ES-I3 (cell line): ENCODE measurements at regions not wholly inside any gene's neighbourhood (a gene's known extent, or its start where the extent isn't known, plus 50 kb on each side); places are given as distances from the start of the nearest gene placed in this dataset.
"Not testable (repeated sequence)": the region's sequence is repeated elsewhere in the genome, so short reads cannot be mapped to it uniquely, and the experiment has no call there.

Source experiments
- H3K36me3 ChIP-seq: 2 replicates; pipeline ENCODE4 v1.6.1; 2013; ENCODE audit warnings: mild to moderate bottlenecking, low read length, control low read depth, moderate library complexity; ENCODE audit not compliant: insufficient read depth
- H3K4me1 ChIP-seq: 2 replicates; pipeline ENCODE4 v1.6.1; 2013; ENCODE audit warnings: mild to moderate bottlenecking, control low read depth, low read length; ENCODE audit not compliant: insufficient read depth
- H3K9ac ChIP-seq: 2 replicates; pipeline ENCODE4 v1.6.1; 2013; ENCODE audit warnings: low read depth, mild to moderate bottlenecking, low read length, moderate library complexity
- H3K9me3 ChIP-seq: 2 replicates; pipeline ENCODE4 v1.6.1; 2013; ENCODE audit warnings: mild to moderate bottlenecking, low read length, moderate library complexity; ENCODE audit not compliant: control insufficient read depth, insufficient read depth

DNA sequence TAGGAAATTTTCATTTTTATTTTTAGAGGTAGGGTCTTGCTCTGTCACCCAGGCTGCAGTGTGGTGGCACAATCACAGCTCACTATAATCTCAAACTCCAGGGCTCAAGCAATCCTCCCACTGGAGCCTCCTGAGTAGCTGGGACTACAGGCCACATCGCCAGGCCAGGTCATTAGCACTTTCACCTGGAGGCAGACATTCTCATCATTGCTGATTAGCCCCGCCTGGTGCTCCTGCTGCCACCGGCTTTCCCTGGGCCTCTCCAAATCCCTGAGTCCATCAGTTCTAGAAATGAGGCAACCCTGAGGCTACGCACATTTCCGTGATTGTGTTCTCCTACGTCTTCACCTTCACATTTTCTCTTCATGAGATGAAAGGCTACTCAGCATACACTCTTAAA, 607.7 kb upstream of the NRSN1 start:
- no peak overlapping the region for H3K9ac ChIP-seq
- H3K9me3 ChIP-seq = no peaks in the 10 kb centered on the region
- H3K36me3 ChIP-seq = no peaks in the 10 kb centered on the region
- H3K4me1 ChIP-seq = 0 out of 2 replicates have a peak, but pooled peaks cover 5% of the 10 kb centered on the region

DNA sequence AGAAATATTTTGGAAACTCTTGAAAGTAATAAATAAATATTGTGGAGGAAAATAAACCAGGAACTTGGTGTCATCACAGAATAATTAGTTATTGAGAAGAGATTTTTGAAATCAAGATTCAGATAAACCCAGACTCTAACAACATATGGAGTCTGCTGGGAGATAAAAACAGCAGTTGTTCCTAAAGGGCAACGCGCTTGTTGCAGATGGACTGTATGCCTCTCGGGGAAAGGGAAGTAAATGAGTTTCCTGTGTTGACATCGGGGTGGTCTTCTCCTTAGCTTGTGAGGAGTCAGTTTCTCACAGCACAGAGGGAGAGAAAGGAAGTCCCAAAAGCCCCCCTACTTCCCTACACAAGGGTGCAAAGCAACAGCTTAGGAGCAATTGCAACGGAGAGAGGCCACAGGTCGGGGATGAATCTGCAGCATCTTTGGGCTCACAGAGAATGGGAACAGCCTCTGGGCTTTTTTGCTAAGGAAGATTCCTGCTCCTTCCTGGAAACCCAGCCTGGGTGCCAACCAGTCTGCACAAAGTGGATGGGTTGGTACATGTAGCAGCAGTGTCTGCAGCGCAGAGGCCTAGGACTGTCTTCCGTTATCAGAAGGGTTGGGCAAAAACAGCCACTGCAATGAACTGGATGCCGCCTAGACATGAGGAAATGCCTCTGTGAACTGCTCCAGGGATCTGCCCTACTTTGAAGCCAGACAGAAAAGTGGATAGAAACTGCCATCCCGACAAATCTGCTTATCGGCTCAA, 603.0 kb upstream of the NRSN1 start:
- H3K36me3 ChIP-seq = no peaks in the 10 kb centered on the region
- H3K9me3 ChIP-seq = no peaks in the 10 kb centered on the region

DNA sequence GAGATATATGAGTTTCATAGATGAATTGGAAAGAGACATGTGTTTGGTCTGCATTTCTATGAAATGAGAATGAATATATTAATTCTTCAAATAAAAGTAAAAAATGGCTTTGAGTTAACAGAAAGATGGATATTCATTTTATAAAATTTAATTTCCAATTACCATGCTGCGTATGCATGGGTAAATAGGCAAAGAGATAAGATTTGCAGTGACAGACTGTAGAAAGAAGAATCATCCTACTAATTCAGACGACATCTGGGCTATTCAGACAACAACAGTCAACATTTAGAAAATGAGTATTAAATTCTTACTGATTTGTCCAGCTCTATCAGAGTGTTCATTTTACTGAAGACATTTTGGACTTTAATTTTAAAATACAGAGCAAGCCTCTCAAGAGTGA, 602.2 kb upstream of the NRSN1 start:
- H3K9ac ChIP-seq = no peak overlapping the region
- H3K9me3 ChIP-seq = no peaks in the 10 kb centered on the region
- no peaks in the 10 kb centered on the region for H3K36me3 ChIP-seq
- H3K4me1 ChIP-seq = 0 out of 2 replicates have a peak, but pooled peaks cover 7% of the 10 kb centered on the region

More for the DNA sequence above, 603.0 kb upstream of the NRSN1 start:
- H3K4me1 ChIP-seq = 0 out of 2 replicates have a peak, but pooled peaks cover 7% of the 10 kb centered on the region
- no peak overlapping the region for H3K9ac ChIP-seq

DNA sequence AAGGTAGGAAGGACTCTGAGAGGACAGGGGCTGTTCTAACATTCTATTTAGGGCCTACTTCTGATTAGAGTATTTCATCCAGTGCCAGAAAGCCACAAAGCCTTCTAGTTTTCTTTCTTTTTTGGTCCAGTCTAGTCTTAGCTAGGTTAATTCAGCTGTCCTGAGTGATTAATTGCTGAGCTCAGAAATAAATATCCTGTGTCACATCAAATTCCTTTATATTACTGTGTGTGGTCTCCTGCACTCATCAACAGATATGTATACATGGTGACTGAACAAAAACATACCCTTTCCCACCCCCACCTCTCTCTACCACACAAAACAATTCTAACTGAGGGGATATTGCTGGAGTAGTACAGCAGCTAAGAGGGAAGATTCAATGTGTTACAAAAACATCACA, 601.5 kb upstream of the NRSN1 start:
- Histone ChIP-seq H3K36me3 (no peaks in the 10 kb centered on the region), H3K9ac (no peak overlapping the region), H3K9me3 (no peaks in the 10 kb centered on the region), H3K4me1 (0 out of 2 replicates have a peak, but pooled peaks cover 7% of the 10 kb centered on the region)

DNA sequence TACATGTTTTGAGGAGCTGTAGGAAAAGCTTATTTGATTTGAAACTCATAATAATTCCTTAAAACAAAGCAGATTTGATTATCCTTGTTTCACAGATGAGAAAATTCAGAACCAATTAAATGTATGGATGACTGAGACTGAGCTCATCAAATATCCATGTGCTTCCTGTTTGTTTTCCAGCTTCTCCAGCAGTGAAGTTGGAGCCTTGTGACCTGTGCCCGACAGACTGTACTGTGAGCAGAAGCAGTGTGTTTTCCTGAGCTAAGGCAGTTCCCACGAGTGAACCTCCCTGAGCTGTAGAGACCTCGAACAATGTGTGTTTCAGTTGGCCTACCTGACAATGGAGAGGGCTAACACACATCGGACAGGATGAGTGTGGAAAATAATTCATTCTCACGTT, 599.5 kb upstream of the NRSN1 start:
- H3K9me3 ChIP-seq = no peaks in the 10 kb centered on the region
- 0 out of 2 replicates have a peak, but pooled peaks cover 7% of the 10 kb centered on the region for H3K4me1 ChIP-seq
- no peak overlapping the region for H3K9ac ChIP-seq
- no peaks in the 10 kb centered on the region for H3K36me3 ChIP-seq

DNA sequence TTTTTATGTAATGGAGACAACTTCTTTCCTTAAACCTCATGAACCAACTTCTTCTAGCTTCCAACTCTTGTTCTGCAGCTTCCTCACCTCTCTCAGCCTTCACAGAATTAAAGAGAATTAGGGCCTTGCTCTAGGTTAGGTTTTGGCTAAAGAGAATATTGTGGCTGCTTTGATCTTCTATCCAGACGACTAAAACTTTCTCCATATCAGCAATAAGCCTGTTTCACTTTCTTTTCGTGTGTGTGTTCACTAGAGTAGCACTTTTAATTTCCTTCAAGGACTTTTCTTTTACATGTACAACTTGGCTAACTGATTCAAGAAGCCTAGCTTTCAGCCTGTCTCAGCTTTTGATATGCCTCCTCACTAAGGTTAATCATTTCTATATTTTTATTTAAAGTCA, 596.1 kb upstream of the NRSN1 start:
- no peaks in the 10 kb centered on the region for H3K4me1 ChIP-seq
- no peaks in the 10 kb centered on the region for H3K9me3 ChIP-seq
- no peak overlapping the region for H3K9ac ChIP-seq
- no peaks in the 10 kb centered on the region for H3K36me3 ChIP-seq

DNA sequence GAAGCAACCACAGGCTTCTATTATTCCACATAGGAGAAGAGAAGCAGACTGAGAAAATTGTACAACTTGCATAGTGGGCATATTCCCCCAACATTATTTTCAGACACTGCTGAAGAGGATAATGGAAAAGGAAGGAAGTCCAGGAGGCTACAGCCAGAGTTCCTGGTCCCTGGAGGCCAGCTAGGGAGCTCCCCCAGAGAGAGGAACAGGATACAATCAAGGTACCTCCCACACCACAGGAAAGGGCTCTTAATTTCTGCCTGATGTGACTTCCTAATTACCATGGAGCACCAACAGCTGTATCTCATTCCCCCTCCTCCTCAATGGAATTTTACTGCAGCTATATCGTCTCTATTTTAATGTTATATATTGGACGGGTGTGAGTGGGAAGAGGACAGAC, 594.3 kb upstream of the NRSN1 start:
- Histone ChIP-seq H3K9ac (no peak overlapping the region), H3K9me3 (no peaks in the 10 kb centered on the region), H3K4me1 (no peaks in the 10 kb centered on the region), H3K36me3 (no peaks in the 10 kb centered on the region)

DNA sequence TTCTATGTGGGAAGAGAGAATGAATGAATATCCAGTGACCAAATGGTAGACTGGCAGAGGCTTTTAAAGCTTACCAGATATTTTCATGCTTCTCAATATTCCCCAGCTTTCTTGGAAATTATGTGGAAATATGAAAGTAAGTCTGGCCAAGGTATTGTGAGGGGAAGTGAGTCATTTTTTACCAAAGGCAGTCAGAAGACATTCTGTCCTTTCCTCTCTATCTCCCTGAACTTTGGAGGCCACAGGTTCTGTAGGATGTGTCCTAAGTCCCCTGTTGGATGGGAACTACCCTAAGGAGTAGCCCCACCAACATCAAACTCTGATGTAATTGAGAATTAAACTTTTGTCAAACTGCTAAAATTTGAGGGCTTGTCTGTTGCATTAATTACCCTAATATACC, 593.8 kb upstream of the NRSN1 start:
- Histone ChIP-seq H3K36me3 (no peaks in the 10 kb centered on the region), H3K9me3 (no peaks in the 10 kb centered on the region), H3K4me1 (no peaks in the 10 kb centered on the region), H3K9ac (no peak overlapping the region)

DNA sequence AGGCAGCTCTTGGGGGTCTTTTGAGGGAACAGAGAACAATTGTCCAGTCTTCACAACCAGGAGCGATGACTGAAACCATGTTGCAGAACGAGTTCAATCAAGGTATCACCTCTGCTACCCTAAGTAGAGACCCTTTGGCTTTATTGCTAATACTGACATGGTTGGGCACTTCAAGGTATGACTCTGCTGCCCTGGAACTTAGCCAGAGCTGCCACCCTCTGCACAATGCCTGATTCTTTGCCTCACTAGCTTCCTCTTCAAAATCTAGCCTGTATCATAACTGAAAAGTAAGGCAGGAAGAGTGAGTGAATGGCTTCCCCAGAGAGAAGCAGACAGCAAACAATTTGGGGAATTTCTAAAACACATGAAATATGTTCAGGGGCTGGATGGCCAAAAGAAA, 592.7 kb upstream of the NRSN1 start:
- H3K4me1 ChIP-seq = no peaks in the 10 kb centered on the region
- no peak overlapping the region for H3K9ac ChIP-seq
- H3K36me3 ChIP-seq = no peaks in the 10 kb centered on the region
- no peaks in the 10 kb centered on the region for H3K9me3 ChIP-seq

DNA sequence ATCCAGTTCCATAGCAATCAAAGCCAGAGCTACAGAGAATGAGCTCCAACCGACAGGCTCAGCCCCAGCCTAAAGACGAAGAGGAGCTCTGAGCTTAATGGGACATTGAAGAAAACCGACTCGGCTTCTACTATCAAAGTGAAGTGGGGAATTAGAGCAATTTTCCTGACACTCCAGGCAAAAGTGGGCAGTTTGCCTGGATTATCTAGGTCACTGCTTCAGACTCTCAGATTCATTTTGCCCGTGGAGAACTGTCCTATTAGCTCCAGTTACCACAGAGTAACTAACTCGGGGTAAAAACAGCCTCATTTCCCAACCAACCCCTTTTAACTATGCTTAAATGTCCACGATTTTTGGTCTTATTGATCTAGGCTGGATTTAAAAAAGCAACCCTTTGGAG, 592.1 kb upstream of the NRSN1 start:
- no peaks in the 10 kb centered on the region for H3K4me1 ChIP-seq
- H3K9me3 ChIP-seq = no peaks in the 10 kb centered on the region
- no peaks in the 10 kb centered on the region for H3K36me3 ChIP-seq
- no peak overlapping the region for H3K9ac ChIP-seq

DNA sequence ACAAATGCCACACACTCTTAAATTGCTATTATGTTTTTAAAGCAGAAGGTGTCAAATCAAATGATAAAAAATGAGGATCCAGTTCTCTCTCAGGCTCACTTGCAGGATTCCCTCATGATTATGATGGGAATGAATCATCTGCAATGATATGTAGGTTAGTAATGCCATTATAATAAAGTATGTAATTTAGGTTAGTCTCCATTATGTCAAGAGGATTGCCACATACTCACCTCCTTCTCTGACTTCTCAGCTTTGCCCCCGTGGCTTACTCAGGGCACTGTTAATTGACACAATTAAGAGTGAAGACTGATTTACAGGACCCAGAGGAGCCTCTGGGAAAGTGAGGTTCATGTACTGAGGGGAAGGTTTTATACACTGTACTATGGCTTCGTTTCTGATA, 591.7 kb upstream of the NRSN1 start:
- H3K9me3 ChIP-seq = no peaks in the 10 kb centered on the region
- no peaks in the 10 kb centered on the region for H3K36me3 ChIP-seq
- no peak overlapping the region for H3K9ac ChIP-seq
- no peaks in the 10 kb centered on the region for H3K4me1 ChIP-seq

DNA sequence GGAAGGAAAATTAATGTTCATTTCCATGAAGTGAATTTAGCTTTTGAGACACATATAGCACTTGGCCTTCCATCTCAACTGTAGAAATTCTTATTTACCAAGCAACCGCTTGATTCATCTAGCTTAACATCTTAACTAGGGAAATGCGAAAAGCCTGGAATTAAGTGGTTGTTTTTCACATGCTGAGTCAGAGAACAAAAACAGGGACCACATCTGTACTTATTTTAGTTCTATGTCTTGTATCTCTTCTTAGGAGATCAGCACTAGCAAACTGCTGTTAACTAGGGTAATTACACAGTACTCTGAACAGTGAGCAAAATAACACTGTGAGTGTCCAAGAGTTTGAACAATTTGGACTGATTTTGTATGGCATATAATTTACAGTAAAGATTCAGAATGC, 590.9 kb upstream of the NRSN1 start:
- Histone ChIP-seq H3K9ac (no peak overlapping the region), H3K36me3 (no peaks in the 10 kb centered on the region), H3K9me3 (no peaks in the 10 kb centered on the region), H3K4me1 (no peaks in the 10 kb centered on the region)

DNA sequence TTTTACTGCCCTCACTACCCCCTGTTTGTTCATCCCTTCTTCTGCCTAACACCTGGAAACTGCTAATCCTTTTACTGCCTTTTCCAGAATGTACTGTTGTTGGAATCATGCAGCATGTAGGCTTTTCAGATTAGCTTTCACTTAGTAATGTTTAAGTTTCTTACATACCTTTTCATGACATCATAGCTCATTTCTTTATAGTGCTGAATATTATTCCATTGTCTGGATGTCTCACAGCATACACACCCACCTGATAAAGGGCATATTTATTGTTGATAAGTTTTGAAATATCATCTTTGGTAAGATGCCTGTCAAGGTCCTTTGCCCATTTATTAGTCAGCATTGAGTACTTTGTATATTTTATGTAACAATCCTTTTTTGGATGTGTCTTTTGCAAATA, 588.2 kb upstream of the NRSN1 start:
- Histone ChIP-seq H3K9me3 (no peaks in the 10 kb centered on the region), H3K4me1 (no peaks in the 10 kb centered on the region), H3K9ac (no peak overlapping the region), H3K36me3 (no peaks in the 10 kb centered on the region)

DNA sequence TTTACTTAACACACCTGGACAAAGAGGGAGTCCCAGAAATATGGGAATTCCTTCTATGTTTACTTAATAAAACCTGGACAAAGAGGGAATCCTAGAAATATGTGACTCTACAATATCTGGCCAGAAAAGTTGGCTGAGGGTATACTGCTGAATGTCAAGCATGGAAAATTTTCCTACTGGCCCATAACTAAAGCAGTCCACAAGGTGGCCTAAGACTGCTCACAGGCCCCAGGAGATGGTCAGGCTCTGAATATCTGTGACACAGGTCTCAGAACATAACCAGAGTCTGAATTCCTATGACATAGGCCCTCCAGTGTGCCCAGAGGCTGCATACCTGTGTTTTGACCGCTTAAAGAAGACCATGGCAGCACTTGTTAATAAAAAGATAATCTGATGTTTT, 578.2 kb upstream of the NRSN1 start:
- H3K9me3 ChIP-seq = no peaks in the 10 kb centered on the region
- no peaks in the 10 kb centered on the region for H3K4me1 ChIP-seq
- no peaks in the 10 kb centered on the region for H3K36me3 ChIP-seq
- H3K9ac ChIP-seq = no peak overlapping the region

DNA sequence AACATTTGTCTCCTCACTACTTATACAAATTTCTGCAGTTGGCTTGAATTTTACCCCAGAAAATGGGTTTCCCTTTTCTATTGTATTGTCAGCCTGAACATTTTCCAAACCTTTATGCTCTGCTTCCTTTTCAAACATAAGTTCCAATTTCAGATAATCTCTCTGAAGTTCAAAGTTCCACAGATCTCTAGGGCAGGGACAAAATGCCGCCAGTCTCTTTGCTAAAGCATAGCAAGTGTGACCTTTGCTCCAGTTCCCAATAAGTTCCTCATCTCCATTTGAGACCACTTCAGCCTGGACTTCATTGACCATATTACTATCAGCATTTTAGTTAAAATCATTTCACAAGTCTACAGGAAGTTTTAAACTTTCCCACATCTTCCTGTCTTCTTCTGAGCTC, 571.1 kb upstream of the NRSN1 start:
- H3K9me3 ChIP-seq, H3K36me3 ChIP-seq, H3K4me1 ChIP-seq, H3K9ac ChIP-seq: not testable (repeated sequence)
